Activated CD4-positive, alpha-beta T cell treated with anti-CD3 and anti-CD28 coated beads, Interleukin-2, amount 10 ng/mL, durations not matched to agents 7 days and 5 days (primary cell): ENCODE measurements at regions not wholly inside any gene's neighbourhood (a gene's known extent, or its start where the extent isn't known, plus 50 kb on each side); places are given as distances from the start of the nearest gene placed in this dataset.

Experiments
- CTCF ChIA-PET: fragments of 350-600 bp; sonication (Branson Sonifier 250); formaldehyde crosslinking; loops from one replicate; lab custom pipeline; 2021; ENCODE audit warnings: antibody characterized with exemption; lab: Charles Lee
- POLR2A ChIA-PET: fragments of 350-600 bp; sonication (Branson Sonifier 250); formaldehyde crosslinking; loops from one replicate; lab custom pipeline; 2021; ENCODE audit warnings: antibody characterized with exemption; lab: Charles Lee
- DNase-seq: peaks from one replicate; pipeline ENCODE4 v3.0.0-alpha.2; 2020
- H3K27ac Mint-ChIP-seq: one replicate; pipeline ENCODE4 v1.8.0; 2021; ENCODE audit warnings: mild to moderate bottlenecking, moderate library complexity, mixed read lengths
- H3K27me3 Mint-ChIP-seq: one replicate; pipeline ENCODE4 v1.8.0; 2021; ENCODE audit warnings: mixed read lengths
- H3K36me3 Mint-ChIP-seq: one replicate; pipeline ENCODE4 v1.8.0; 2021; ENCODE audit warnings: low read depth, mixed read lengths
- H3K4me1 Mint-ChIP-seq: one replicate; pipeline ENCODE4 v1.8.0; 2021; ENCODE audit warnings: mixed read lengths
- H3K4me3 Mint-ChIP-seq: one replicate; pipeline ENCODE4 v1.8.0; 2021; ENCODE audit warnings: mild to moderate bottlenecking, moderate library complexity, mixed read lengths
- H3K9me3 Mint-ChIP-seq: one replicate; pipeline ENCODE4 v1.8.0; 2021; ENCODE audit warnings: mixed read lengths

DNA sequence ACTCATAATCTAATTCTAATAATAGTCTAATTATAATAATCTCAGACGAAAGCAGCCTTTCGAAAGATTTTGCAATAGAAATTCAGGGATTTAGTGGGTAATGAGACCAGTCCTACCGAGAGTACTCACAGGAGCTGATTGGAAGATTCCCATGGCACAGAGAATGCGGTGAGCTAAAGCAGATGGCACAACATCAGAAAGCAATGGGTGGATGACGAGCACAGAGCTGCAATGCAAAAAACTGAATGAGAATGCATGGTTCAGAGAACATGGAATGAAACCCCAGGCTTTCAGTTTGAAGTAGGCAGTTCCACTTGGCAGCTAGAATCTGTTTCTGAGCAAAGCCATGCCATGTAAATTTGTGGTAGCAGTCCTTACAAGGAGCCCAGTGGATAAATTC is 78.2 kb upstream of the SPINK5 start:
- Mint-ChIP-seq H3K9me3 (no peaks in the 10 kb centered on the region), H3K27me3 (no peaks in the 10 kb centered on the region), H3K4me1 (no peaks in the 10 kb centered on the region), H3K36me3 (no peaks in the 10 kb centered on the region), H3K27ac (no peak overlapping the region), H3K4me3 (no peak overlapping the region)
- CTCF ChIA-PET, result no interaction called here
- POLR2A ChIA-PET, result no interaction called here
- DNase-seq, result no peak

DNA sequence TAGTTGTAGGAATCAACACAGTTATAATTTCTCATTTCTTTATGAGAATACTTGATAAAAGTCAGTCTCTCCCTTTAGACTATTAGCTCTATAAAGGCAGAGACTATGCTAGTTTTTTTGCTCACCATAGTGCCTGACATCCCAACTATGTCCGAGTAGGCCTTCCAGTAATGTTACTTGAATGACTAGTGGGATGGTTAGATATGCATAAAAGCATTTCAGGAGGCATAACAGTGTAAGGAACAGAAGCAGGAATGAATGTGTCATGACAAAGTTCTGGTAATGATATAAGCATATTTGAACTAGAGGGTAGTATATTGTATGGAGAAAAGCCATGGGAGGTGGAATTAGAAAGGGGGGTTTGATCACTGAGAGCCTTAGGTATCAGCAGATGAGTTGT is 77.4 kb upstream of the C5orf46 start:
- CTCF ChIA-PET, result no interaction called here

DNA sequence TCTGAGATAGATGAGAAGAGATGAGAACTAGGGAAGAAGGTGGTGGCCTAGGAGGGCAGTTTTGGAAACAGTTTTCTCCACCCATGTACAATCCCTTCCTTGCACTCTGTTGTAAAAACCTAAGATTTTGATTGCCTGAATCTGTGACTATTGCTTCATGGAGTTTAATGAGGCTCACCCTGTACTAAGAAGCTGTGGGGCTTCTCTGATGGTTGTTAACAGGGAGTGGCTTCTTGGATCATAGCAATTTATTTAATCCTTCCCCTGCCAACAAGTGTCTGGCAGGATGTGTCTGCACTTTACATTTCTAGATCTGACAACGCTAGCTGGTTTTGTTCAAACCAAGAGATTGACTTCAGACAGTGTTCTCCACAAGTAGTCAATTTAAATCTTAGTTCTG is 74.7 kb upstream of the C5orf46 start:
- Mint-ChIP-seq H3K27me3 (no peaks in the 10 kb centered on the region), H3K4me3 (no peak overlapping the region), H3K36me3 (no peaks in the 10 kb centered on the region), H3K9me3 (no peaks in the 10 kb centered on the region), H3K27ac (no peak overlapping the region), H3K4me1 (no peaks in the 10 kb centered on the region)
- no peak for DNase-seq
- POLR2A ChIA-PET, result no interaction called here
- CTCF ChIA-PET, result no interaction called here

More for the DNA sequence above, 77.4 kb upstream of the C5orf46 start:
- H3K4me3 Mint-ChIP-seq, result no peak overlapping the region
- POLR2A ChIA-PET, result no interaction called here
- no peaks in the 10 kb centered on the region for H3K27me3 Mint-ChIP-seq
- no peaks in the 10 kb centered on the region for H3K4me1 Mint-ChIP-seq
- no peaks in the 10 kb centered on the region for H3K36me3 Mint-ChIP-seq
- no peak for DNase-seq
- no peaks in the 10 kb centered on the region for H3K9me3 Mint-ChIP-seq
- H3K27ac Mint-ChIP-seq, result no peak overlapping the region

DNA sequence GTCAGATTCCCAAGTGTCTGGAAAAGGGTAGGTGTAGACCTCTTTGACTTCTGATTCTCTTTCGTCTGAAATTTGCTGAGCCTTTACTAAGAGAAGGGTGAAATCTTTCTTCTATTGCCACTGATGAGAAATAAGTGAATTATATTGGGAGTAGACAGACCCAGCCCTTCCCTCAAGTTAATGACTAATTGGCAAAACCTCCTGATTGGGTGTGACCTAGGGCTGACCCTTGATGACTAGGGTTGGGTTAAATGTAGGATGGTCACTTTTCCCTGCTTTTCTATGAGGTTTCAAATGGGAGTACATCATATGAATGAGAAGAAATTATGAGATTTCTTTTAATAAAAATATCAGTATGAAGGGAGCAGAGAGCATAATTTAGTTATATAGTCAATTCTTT is 73.4 kb upstream of the C5orf46 start:
- no peaks in the 10 kb centered on the region for H3K27me3 Mint-ChIP-seq
- H3K9me3 Mint-ChIP-seq, result no peaks in the 10 kb centered on the region
- no peaks in the 10 kb centered on the region for H3K4me1 Mint-ChIP-seq
- ChIA-PET POLR2A (no interaction called here), CTCF (no interaction called here)
- H3K27ac Mint-ChIP-seq, result no peak overlapping the region
- no peak for DNase-seq
- H3K36me3 Mint-ChIP-seq, result no peaks in the 10 kb centered on the region
- H3K4me3 Mint-ChIP-seq, result no peak overlapping the region

DNA sequence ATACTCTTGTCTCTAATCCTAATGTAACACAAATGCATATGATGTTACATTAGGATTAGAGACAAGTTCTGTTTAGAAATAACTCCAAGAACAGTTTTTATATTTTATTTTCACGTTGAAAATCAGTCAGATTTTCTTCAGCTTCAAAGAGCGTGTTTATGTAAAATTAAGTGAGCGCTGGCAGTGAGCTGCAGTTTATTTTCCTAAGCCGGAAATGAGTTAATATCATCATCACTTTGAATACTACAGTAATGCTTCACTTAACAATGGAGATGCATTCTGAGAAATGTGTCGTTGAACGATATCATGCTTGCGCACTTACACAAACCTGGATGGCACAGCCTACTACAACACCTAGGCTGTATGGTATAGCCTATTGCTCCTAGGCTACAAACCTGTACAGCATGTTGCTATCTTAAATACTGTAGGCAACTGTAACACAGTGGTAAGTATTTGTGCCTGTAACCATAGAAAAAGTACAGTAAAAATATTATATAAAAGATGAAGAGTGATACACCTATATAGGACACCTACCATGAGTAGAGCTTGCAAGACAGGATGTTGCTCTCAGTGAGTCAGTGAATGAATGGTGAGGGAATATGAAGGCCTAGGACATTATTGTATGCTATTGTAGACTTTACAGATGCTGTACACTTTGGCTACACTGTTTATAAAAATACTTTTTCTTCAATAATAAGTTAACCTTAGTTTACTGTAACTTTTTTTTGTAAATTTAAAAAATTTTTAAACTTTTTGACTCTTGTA is 65.9 kb upstream of the C5orf46 start:
- Mint-ChIP-seq H3K4me3 (no peak overlapping the region), H3K36me3 (no peaks in the 10 kb centered on the region), H3K9me3 (no peaks in the 10 kb centered on the region), H3K27ac (no peak overlapping the region), H3K27me3 (no peaks in the 10 kb centered on the region), H3K4me1 (no peaks in the 10 kb centered on the region)
- DNase-seq, result no peak
- ChIA-PET POLR2A (no interaction called here), CTCF (interaction anchor here (1.2 kb wide), 1 partner anchor 21 kb away, joined by 3 read pairs; no protein-coding TSS in a partner anchor)

DNA sequence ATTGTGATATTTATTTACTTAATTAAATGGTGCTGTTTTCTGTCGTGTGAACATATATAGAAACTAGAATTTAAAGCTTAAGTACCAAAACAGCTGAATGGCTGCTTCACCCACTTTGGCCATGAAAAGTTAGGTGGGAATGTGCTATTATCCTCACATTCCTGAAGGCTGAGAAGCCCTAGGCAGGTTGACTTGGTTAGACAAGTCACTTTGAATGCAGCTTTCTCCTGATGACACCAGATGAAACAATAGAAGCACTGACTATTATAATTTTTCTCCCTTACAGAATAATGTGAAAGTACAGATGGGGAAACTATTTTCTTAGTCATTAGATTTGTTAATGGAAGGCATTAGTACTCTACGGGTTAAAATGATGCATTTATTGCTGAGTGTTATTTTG is 65.1 kb upstream of the C5orf46 start:
- CTCF ChIA-PET, result no interaction called here
- no peaks in the 10 kb centered on the region for H3K36me3 Mint-ChIP-seq
- no peaks in the 10 kb centered on the region for H3K27me3 Mint-ChIP-seq
- no peak overlapping the region for H3K27ac Mint-ChIP-seq
- POLR2A ChIA-PET, result no interaction called here
- no peaks in the 10 kb centered on the region for H3K9me3 Mint-ChIP-seq
- no peak overlapping the region for H3K4me3 Mint-ChIP-seq
- no peak for DNase-seq
- H3K4me1 Mint-ChIP-seq, result no peaks in the 10 kb centered on the region

DNA sequence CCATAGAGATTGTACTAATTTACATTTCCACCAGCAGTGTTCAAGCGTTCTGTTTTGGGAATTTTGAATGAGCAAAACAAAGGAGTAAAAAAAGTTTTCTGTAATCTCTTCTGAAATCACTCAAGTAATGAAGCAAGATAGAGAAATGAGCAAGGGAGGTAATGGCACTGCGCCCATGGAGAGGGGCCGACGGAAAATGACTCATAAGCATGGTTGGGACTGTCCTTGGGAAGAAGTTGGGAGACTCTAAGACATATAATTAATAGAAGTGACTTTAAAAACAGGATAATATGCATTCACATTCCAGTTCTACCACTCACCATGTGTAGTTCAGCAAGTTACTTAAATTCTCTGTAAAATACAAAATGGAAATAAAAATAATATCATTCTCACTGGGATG is 62.5 kb upstream of the C5orf46 start:
- DNase-seq, result no peak
- Mint-ChIP-seq H3K4me1 (no peaks in the 10 kb centered on the region), H3K9me3 (no peaks in the 10 kb centered on the region), H3K27me3 (no peaks in the 10 kb centered on the region), H3K27ac (no peak overlapping the region), H3K4me3 (no peak overlapping the region), H3K36me3 (no peaks in the 10 kb centered on the region)
- POLR2A ChIA-PET, result no interaction called here
- CTCF ChIA-PET, result no interaction called here

DNA sequence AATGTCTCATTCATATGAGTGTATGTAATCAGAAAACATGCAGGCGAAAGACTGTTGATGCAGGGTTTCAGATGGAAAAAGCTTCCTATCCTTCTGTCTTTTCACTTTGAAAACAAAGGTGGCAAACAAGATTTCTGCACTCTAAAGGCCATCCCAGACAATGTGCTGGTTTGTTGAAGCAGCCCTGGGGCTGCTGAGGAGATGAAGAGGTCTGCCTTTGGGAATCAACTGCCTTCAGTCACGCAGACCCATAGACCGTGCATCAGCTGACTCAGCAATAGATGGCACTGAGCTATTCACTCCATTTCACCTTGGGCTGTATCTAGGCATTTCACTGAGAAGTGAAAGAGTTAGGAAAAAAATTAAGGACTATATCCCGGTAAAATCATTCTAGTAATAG is 60.5 kb upstream of the C5orf46 start:
- H3K27me3 Mint-ChIP-seq, result no peaks in the 10 kb centered on the region
- no peak overlapping the region for H3K27ac Mint-ChIP-seq
- no peak for DNase-seq
- H3K9me3 Mint-ChIP-seq, result no peaks in the 10 kb centered on the region
- H3K36me3 Mint-ChIP-seq, result no peaks in the 10 kb centered on the region
- POLR2A ChIA-PET, result no interaction called here
- CTCF ChIA-PET, result interaction anchor here (1.1 kb wide), 1 partner anchor 76 kb away, joined by 3 read pairs; no protein-coding TSS in a partner anchor
- H3K4me3 Mint-ChIP-seq, result no peak overlapping the region
- H3K4me1 Mint-ChIP-seq, result no peaks in the 10 kb centered on the region

DNA sequence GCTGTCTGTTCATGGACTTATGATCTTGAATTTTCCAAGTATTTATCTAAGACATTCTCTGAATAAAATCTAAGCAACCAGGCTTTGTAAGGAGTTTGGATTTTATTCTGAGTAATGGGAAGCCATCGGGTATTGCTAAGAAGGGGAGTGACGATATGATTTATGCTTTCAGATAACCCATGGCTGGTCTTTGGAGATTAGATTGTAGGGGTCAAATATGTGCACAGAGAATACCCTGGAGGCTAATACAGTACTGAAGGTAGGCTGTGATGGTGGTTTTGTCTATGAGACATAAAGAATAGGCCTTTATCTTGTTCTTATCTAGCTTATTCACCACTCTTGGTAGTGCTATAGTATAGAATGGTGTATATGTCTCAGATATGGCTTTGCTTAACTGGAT is 60.0 kb upstream of the C5orf46 start:
- H3K36me3 Mint-ChIP-seq, result no peaks in the 10 kb centered on the region
- H3K27me3 Mint-ChIP-seq, result no peaks in the 10 kb centered on the region
- no peak for DNase-seq
- no peaks in the 10 kb centered on the region for H3K4me1 Mint-ChIP-seq
- no peaks in the 10 kb centered on the region for H3K9me3 Mint-ChIP-seq
- no peak overlapping the region for H3K27ac Mint-ChIP-seq
- CTCF ChIA-PET, result interaction anchor here (1.1 kb wide), 1 partner anchor 76 kb away, joined by 3 read pairs; no protein-coding TSS in a partner anchor
- POLR2A ChIA-PET, result no interaction called here
- H3K4me3 Mint-ChIP-seq, result no peak overlapping the region

DNA sequence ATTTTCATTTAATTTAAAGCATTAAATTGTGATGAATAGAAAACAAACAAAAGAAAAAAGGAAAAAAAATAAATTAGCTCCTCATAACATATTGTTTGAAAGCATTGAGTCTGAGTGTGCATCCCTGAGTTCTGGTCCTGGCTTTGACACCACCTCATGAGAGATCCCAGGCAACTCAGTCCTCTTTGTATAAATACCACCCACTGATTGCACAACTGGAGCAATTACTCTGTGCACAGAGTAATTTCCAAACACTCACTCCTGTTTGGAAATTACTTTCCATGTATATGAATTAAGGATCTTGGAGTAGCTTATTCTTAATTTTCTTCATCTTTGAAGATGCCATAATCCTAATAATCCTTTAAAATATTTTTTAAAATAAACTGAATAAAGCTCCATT is 59.4 kb upstream of the C5orf46 start:
- H3K4me1 Mint-ChIP-seq, result no peaks in the 10 kb centered on the region

DNA sequence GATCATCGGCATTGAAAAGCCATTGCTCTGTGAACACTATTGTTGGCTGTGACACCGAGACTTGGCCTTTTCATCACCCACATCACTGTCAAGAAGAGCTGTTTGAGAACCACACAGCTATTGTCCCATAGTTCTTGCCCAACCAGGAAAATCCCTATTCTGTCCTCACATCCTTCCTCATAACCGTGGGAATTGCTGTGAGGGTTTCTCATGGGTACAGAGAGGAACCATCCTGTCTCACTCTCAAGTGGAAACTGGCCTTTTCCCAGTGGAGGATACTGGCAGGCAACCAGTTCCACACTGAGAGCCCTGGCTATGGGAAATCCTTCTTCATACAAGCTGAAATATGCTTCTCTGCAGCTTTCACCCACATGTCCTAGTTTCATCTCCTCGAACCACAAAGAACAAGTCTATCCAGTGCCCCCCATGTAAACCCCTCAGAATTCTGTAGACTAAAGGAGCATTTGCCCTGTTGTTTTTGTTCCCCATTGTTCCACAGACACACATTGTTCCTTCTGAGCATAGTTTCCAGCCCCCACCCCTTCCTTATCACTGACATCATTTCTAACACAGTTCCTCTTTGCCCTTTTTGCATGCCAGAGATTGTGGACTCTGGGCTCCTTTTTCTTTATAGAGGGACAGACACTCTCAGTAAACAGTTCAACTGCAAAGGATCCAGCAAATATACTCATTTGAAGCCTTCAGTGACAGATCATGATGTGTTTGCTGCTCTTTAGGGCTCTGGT is 57.8 kb upstream of the C5orf46 start:
- Mint-ChIP-seq H3K4me3 (no peak overlapping the region), H3K36me3 (no peaks in the 10 kb centered on the region), H3K4me1 (no peaks in the 10 kb centered on the region), H3K27me3 (no peaks in the 10 kb centered on the region), H3K27ac (no peak overlapping the region), H3K9me3 (no peaks in the 10 kb centered on the region)
- no peak for DNase-seq
- CTCF ChIA-PET, result no interaction called here
- POLR2A ChIA-PET, result no interaction called here

More for the DNA sequence above, 59.4 kb upstream of the C5orf46 start:
- Mint-ChIP-seq H3K4me3 (no peak overlapping the region), H3K27ac (no peak overlapping the region), H3K9me3 (no peaks in the 10 kb centered on the region), H3K27me3 (no peaks in the 10 kb centered on the region), H3K36me3 (no peaks in the 10 kb centered on the region)
- no peak for DNase-seq
- ChIA-PET CTCF (interaction anchor here (1.1 kb wide), 1 partner anchor 77 kb away, joined by 3 read pairs; no protein-coding TSS in a partner anchor), POLR2A (no interaction called here)

DNA sequence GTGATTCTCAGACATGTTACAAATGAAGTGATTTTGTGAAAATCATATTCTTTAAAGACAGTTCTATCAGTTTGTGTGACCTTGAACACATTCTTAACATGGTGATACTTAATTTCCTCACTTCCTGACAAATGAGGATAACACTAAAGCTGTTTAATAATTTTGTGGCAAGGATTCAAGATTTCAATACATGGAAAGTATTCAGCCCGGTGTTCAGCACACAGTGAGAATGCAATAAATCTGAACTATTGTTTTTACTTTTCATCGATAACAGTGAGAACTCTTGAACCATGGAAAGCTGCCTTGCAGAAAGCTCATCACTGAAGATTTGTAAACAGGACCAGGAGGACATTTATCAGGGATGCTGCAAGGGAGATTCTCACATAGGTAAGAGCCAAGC is 57.1 kb upstream of the C5orf46 start:
- Mint-ChIP-seq H3K36me3 (no peaks in the 10 kb centered on the region), H3K4me1 (no peaks in the 10 kb centered on the region), H3K27ac (no peak overlapping the region), H3K9me3 (no peaks in the 10 kb centered on the region), H3K27me3 (no peaks in the 10 kb centered on the region), H3K4me3 (no peak overlapping the region)
- no peak for DNase-seq
- ChIA-PET POLR2A (no interaction called here), CTCF (no interaction called here)

DNA sequence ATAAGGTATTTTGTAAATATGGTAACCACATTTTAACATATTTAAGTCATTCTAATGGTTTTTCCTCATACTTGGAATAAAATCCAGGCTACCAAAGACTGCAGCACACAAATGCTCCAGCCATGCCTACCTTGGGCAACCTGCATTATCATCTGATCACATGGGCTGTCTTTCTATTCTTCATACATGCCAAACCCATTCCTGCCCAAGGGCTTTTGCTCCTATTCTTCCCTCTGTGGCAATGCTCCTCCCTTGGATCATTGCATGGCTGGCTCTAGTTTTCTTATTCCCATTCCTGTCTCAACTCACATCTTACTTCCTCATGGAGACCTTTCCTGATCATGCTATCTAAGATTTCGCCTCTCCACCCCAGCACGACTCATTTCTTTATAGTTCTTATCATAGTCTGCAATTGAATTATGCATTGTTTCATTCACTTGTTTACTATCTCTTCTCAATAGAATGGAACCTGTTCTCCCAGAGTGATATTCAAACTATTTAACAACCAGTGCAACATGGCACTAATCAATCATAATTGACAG is 54.9 kb upstream of the C5orf46 start:
- Mint-ChIP-seq H3K4me1 (no peaks in the 10 kb centered on the region), H3K27me3 (no peaks in the 10 kb centered on the region), H3K9me3 (no peaks in the 10 kb centered on the region), H3K36me3 (no peaks in the 10 kb centered on the region), H3K27ac (no peak overlapping the region), H3K4me3 (no peak overlapping the region)
- no peak for DNase-seq
- ChIA-PET POLR2A (no interaction called here), CTCF (no interaction called here)
